Ascending aorta (tissue), 2 donors: ENCODE measurements at regions not wholly inside any gene's neighbourhood (a gene's known extent, or its start where the extent isn't known, plus 50 kb on each side); places are given as distances from the start of the nearest gene placed in this dataset.

Experiments used
- DNase-seq, 2 donors: peaks; one replicate each; pipeline ENCODE4 v3.0.0-alpha.2; 2019; ENCODE audit warnings: low spot score in 2 of 2
- H3K27ac ChIP-seq, 2 donors: fragments of 200-600 bp; sonication (generic); one replicate each; pipeline ENCODE4 v1.5.1; 2016 to 2017; ENCODE audit warnings: mild to moderate bottlenecking in 1 of 2
- H3K27me3 ChIP-seq: fragments of 200-600 bp; sonication (generic); one replicate; pipeline ENCODE4 v1.5.1; 2017
- H3K36me3 ChIP-seq, 2 donors: fragments of 200-600 bp; sonication (generic); one replicate each; pipeline ENCODE4 v1.5.1; 2016
- H3K4me1 ChIP-seq, 2 donors: fragments of 200-600 bp; sonication (generic); one replicate each; pipeline ENCODE4 v1.5.1; 2016 to 2017; ENCODE audit warnings: mild to moderate bottlenecking in 1 of 2
- H3K4me3 ChIP-seq, 2 donors: fragments of 200-600 bp; sonication (generic); one replicate each; pipeline ENCODE4 v1.5.1; 2016 to 2017; ENCODE audit warnings: mild to moderate bottlenecking in 1 of 2
- H3K9me3 ChIP-seq, 2 donors: fragments of 200-600 bp; sonication (generic); one replicate each; pipeline ENCODE4 v1.5.1; 2016
- CTCF ChIP-seq, 3 experiments: fragments of 200-600 bp in 2 of 3; fragments of 450-650 bp in 1 of 3; sonication (generic) in 2 of 3; IDR thresholded peaks; one replicate each; pipeline ENCODE4 v1.5.1; 2016 to 2019; ENCODE audit warnings: antibody characterized with exemption in 3 of 3, mild to moderate bottlenecking in 1 of 3, moderate library complexity in 1 of 3
- intact Hi-C: fragments of 100-400 bp; cut with DNase I; formaldehyde crosslinking; loops from one replicate; pipeline ENCODE4 v1.15.1; 2023

- H3K27me3 ChIP-seq = no peaks in the 10 kb centered on the region
- intact Hi-C loops = no loop called here
- no peaks in the 10 kb centered on the region for H3K4me1 ChIP-seq
- DNase-seq = no peak
- no peak overlapping the region for H3K27ac ChIP-seq
- H3K36me3 ChIP-seq = no peaks in the 10 kb centered on the region
- no peak for TF ChIP-seq CTCF (IDR thresholded peaks at IDR 0.05)
- no peaks in the 10 kb centered on the region for H3K9me3 ChIP-seq
- H3K4me3 ChIP-seq = no peak overlapping the region
Measured at GRCh38 chr2:125850541-125850940, 805.4 kb upstream of the GYPC start.

- no peak for TF ChIP-seq CTCF (IDR thresholded peaks at IDR 0.05)
- H3K27ac ChIP-seq = no peak overlapping the region
- intact Hi-C loops = no loop called here
Measured at GRCh38 chr2:125852364-125852763, 803.6 kb upstream of the GYPC start.

GRCh38 chr2:125853626-125854025, 802.3 kb upstream of the GYPC start:
- no peak for TF ChIP-seq CTCF (IDR thresholded peaks at IDR 0.05)
- intact Hi-C loops = no loop called here
- no peaks in the 10 kb centered on the region for H3K27me3 ChIP-seq
- no peak overlapping the region for H3K4me3 ChIP-seq
- H3K27ac ChIP-seq = no peak overlapping the region
- no peaks in the 10 kb centered on the region for H3K9me3 ChIP-seq
- H3K4me1 ChIP-seq = no peaks in the 10 kb centered on the region
- H3K36me3 ChIP-seq = no peaks in the 10 kb centered on the region
- no peak for DNase-seq

More at GRCh38 chr2:125852364-125852763, 803.6 kb upstream of the GYPC start:
- Histone ChIP-seq H3K9me3 (no peaks in the 10 kb centered on the region), H3K27me3 (no peaks in the 10 kb centered on the region), H3K36me3 (no peaks in the 10 kb centered on the region), H3K4me3 (no peak overlapping the region), H3K4me1 (no peaks in the 10 kb centered on the region)
- DNase-seq = no peak

GRCh38 chr2:125855204-125855603, 800.8 kb upstream of the GYPC start:
- TF ChIP-seq CTCF (IDR thresholded peaks at IDR 0.05) = no peak
- Histone ChIP-seq H3K4me1 (no peaks in the 10 kb centered on the region), H3K27ac (no peak overlapping the region), H3K36me3 (no peaks in the 10 kb centered on the region), H3K4me3 (no peak overlapping the region), H3K27me3 (no peaks in the 10 kb centered on the region), H3K9me3 (no peaks in the 10 kb centered on the region)
- DNase-seq = no peak
- intact Hi-C loops = no loop called here

GRCh38 chr2:125857971-125858794, 797.8 kb upstream of the GYPC start:
- no peak for TF ChIP-seq CTCF (IDR thresholded peaks at IDR 0.05)
- Histone ChIP-seq H3K4me1 (no peaks in the 10 kb centered on the region), H3K36me3 (no peaks in the 10 kb centered on the region), H3K27me3 (no peaks in the 10 kb centered on the region), H3K4me3 (no peak overlapping the region), H3K27ac (no peak overlapping the region), H3K9me3 (no peaks in the 10 kb centered on the region)
- DNase-seq = no peak
- intact Hi-C loops = no loop called here
